ENCODE measurements at regions not wholly inside any gene's neighbourhood (a gene's known extent, or its start where the extent isn't known, plus 50 kb on each side); places are given as distances from the start of the nearest gene placed in this dataset.

DNA sequence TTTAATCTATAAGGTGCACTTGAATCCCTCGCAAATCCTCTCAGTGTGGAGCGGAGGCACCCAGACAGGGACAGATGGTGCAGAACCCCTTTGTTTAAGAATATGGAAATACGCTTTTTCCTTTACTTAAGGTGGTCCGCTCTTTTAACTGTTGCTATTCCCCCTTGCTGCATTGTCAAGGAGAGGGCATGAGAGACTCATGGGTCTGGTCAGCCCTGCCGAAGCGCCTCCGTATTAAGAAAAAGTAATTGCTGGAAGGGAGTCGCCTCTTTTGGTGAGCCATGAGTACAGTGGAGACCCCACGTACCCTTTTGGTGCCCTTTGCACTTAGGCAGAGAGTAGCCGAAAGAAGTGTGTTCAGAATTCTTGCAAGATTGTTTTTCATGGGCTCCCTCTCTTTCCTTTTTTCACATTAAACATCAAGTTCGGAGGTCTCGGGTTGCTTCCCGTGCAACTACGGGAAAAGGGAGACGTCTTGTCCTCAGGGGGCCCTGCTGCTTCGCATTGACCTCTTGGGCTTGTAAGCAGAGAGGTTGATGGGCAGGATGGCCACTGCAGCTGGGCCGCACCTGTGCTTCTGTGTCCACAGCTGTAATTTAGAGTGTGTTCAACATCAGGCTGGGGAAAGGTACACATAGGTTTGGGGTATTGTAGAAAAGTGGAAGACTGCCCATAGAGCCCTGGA lies 109.6 kb downstream of the SPRY1 start:
- TF ChIP-seq EP300 (conservative IDR thresholded peaks at IDR 0.05; ENCODE audit: poor library complexity, severe bottlenecking) (no peak), POLR2AphosphoS5 (IDR thresholded peaks at IDR 0.05) (no peak)

Data from neural cell (in vitro differentiated cells).